HepG2 (cell line): ENCODE measurements at regions not wholly inside any gene's neighbourhood (a gene's known extent, or its start where the extent isn't known, plus 50 kb on each side); places are given as distances from the start of the nearest gene placed in this dataset.

Experiments used
- ATAC-seq: fragments of 200-7000 bp; cut with Tn5 transposase; 3 replicates; pipeline ENCODE4 v1.9.1; 2020; ENCODE audit warnings: mild to moderate bottlenecking, moderate library complexity
- BruUV-seq: library from RNA; stranded (reverse); fragments of 400-500 nt; replicated peaks from 2 replicates; lab custom pipeline; 2021; lab: Mats Ljungman, UMichigan
- CTCF ChIA-PET: fragments of 300-600 bp; formaldehyde crosslinking; extraction: SDS; loops from one replicate; lab custom pipeline; 2021; ENCODE audit warnings: low total read pairs, inconsistent platforms, low intra/inter-chr PET ratio; lab: Yijun Ruan, JAX
- POLR2A ChIA-PET: fragments of 350-600 bp; sonication (Branson Sonifier 250); formaldehyde crosslinking; loops from one replicate; lab custom pipeline; 2020; ENCODE audit warnings: antibody characterized with exemption, inconsistent platforms; lab: Yijun Ruan, JAX
- DNase-seq: peaks from one replicate; pipeline ENCODE4 v3.0.0-alpha.2; 2015; ENCODE audit warnings: low spot score
- FAIRE-seq: peaks from 3 replicates; lab custom pipeline; 2011; peaks lifted over from hg19 to GRCh38; lab: Jason Lieb, UNC
- H2AFZ ChIP-seq: one replicate; pipeline ENCODE4 v1.6.1; 2011; ENCODE audit warnings: low read length, inconsistent platforms
- H3K27ac ChIP-seq: fragments of 300-600 bp; 3 replicates; pipeline ENCODE4 v1.8.0; 2011; ENCODE audit warnings: mixed run types, mild to moderate bottlenecking, mixed read lengths, low read length, inconsistent platforms; ENCODE audit not compliant: insufficient read depth; ENCODE audit errors: extremely low read length
- H3K27me3 ChIP-seq, 2 experiments: fragments of 200-600 bp in 1 of 2; 2 replicates in 1 of 2; 3 replicates in 1 of 2; pipeline versions ENCODE4 v1.6.0 to v1.8.0; 2011; ENCODE audit warnings: low read length in 2 of 2, mild to moderate bottlenecking in 2 of 2, moderate library complexity in 2 of 2, inconsistent platforms in 1 of 2; ENCODE audit not compliant: insufficient read depth in 2 of 2, control insufficient read depth in 1 of 2
- H3K36me3 ChIP-seq, 2 experiments: fragments of 200-600 bp in 1 of 2; replicated peaks in 1 of 2; 2 replicates in 1 of 2; 3 replicates in 1 of 2; pipeline versions ENCODE4 v1.5.1 to v1.8.0; 2011; ENCODE audit warnings: low read length in 2 of 2, inconsistent platforms in 1 of 2; ENCODE audit not compliant: insufficient read depth in 2 of 2, control insufficient read depth in 1 of 2
- H3K4me1 ChIP-seq: 2 replicates; pipeline ENCODE4 v1.5.1; 2012; ENCODE audit warnings: low read length, inconsistent platforms; ENCODE audit not compliant: insufficient read depth
- H3K4me2 ChIP-seq: 2 replicates; pipeline ENCODE4 v1.6.0; 2011; ENCODE audit warnings: low read depth, low read length, inconsistent platforms
- H3K4me3 ChIP-seq, 3 experiments: fragments of 200-600 bp in 1 of 3; sonication (generic), shearing (Covaris generic) in 1 of 3; replicated peaks in 1 of 3; 2 replicates each; pipeline ENCODE4 v1.5.1; 2011 to 2016; ENCODE audit warnings: low read length in 3 of 3, inconsistent platforms in 2 of 3, low read depth in 2 of 3, mild to moderate bottlenecking in 2 of 3, control low read depth in 1 of 3, mixed read lengths in 1 of 3; ENCODE audit not compliant: insufficient read depth in 1 of 3
- H3K79me2 ChIP-seq: one replicate; pipeline ENCODE4 v1.6.1; 2011; ENCODE audit warnings: low read length, inconsistent platforms; ENCODE audit not compliant: insufficient read depth
- H3K9ac ChIP-seq: 2 replicates; pipeline ENCODE4 v1.6.0; 2011; ENCODE audit warnings: mild to moderate bottlenecking, low read depth, low read length, inconsistent platforms; ENCODE audit not compliant: insufficient read depth
- H3K9me3 ChIP-seq: 2 replicates; pipeline ENCODE4 v1.5.1; 2012; ENCODE audit warnings: mild to moderate bottlenecking, low read length
- H4K20me1 ChIP-seq: 2 replicates; pipeline ENCODE4 v1.6.0; 2011; ENCODE audit warnings: inconsistent platforms, mild to moderate bottlenecking, low read length, moderate library complexity; ENCODE audit not compliant: insufficient read depth
- CEBPB ChIP-seq: IDR thresholded peaks from 2 replicates; pipeline ENCODE4 v1.6.1; 2011; ENCODE audit warnings: low read depth, low read length, improper control_type of control experiment, borderline replicate concordance
- MEF2D ChIP-seq: sonication (generic); formaldehyde crosslinking; IDR thresholded peaks from 2 replicates; pipeline ENCODE4 v1.5.1; 2020; ENCODE audit warnings: mild to moderate bottlenecking, missing genetic modification reagents
- REL ChIP-seq: sonication (generic); formaldehyde crosslinking; conservative IDR thresholded peaks from 2 replicates; pipeline ENCODE4 v1.8.0; 2022; ENCODE audit warnings: mild to moderate bottlenecking, missing genetic modification reagents, moderate library complexity
- ZFAT ChIP-seq: sonication (generic); formaldehyde crosslinking; conservative IDR thresholded peaks from 2 replicates; pipeline ENCODE4 v1.8.1; 2023; ENCODE audit warnings: missing genetic modification reagents, inconsistent platforms
- WGBS: methylation state at CpG from one replicate; pipeline ENCODE4 v1.1.6; 2017; ENCODE audit warnings: low lambda C conversion rate; 5-methylcytosine and 5-hydroxymethylcytosine counted together
- in situ Hi-C: cut with HindIII; loops from 2 replicates; pipeline ENCODE4 v1.10.0; 2017; ENCODE audit warnings: low pct_unique_long_range_greater_than_20kb; ENCODE audit not compliant: extremely low pct_ligation_motif_present
- intact Hi-C: fragments of 100-400 bp; cut with micrococcal nuclease; formaldehyde crosslinking; loops from one replicate; pipeline ENCODE4 v1.10.0; 2022; ENCODE audit not compliant: unreplicated experiment

DNA sequence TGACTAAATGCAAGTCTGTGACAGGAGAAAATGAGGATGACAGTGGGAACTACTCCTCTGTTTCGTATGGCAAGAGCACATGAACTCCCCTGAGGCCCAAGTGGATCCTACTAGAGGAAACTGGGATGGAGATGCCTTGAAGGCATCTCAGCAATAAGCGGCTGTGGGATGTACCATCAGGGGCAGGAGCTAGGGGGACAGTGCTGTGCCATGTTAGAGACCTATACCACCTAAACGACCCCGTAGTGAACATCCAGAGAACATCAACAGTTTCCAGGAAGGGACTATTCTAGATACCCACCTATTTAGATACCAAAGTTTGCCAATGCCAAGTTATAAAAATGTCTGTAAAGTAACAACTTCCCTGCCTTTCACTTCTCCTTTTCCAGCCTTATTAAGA is 860.8 kb upstream of the ACVR2A start:
- no TSS peak for BruUV-seq
- intact Hi-C loops: no loop called here
- no peak overlapping the region for H2AFZ ChIP-seq
- no peaks in the 10 kb centered on the region for H3K9me3 ChIP-seq
- H4K20me1 ChIP-seq: no peaks in the 10 kb centered on the region
- no peaks in the 10 kb centered on the region for H3K79me2 ChIP-seq
- 2% methylated on average over 4 of the region's 4 CpGs for WGBS
- TF ChIP-seq ZFAT (CRISPR knock-in tag): no peak
- no peak for TF ChIP-seq REL (CRISPR knock-in tag)
- no peaks in the 10 kb centered on the region for H3K36me3 ChIP-seq
- no peaks in the 10 kb centered on the region for H3K27me3 ChIP-seq
- ChIA-PET POLR2A (no interaction called here), CTCF (no interaction called here)
- no peak for DNase-seq
- ATAC-seq: no peak
- no peak overlapping the region for H3K4me3 ChIP-seq
- no peak overlapping the region for H3K27ac ChIP-seq
- in situ Hi-C loops: no loop called here
- H3K9ac ChIP-seq: no peak overlapping the region
- H3K4me1 ChIP-seq: no peaks in the 10 kb centered on the region
- H3K4me2 ChIP-seq: no peak overlapping the region
- no peak for FAIRE-seq

DNA sequence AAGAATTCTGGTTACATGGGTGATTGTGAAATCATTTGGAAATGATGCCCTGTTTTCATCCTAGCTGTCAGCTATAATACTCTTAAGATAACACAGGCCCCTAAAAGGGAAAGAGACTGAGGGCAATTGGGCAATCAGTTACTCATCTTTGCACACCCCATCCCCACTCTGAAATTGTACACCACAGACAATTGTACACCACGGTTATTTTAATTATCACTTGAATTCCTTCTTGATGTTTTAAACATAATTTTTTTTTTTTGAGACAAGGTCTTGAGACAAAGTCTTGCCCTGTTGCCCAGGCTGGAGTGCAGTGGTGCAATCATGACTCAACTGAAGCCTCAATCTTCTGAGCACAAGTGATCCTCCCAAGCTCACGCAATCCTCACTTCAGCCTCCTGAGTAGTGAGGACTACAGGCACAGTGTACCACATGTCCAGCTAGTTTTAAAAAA is 862.4 kb upstream of the ACVR2A start:
- intact Hi-C loops (no loop called here), in situ Hi-C loops (no loop called here)
- CTCF ChIA-PET: no interaction called here
- BruUV-seq: no TSS peak
- no peaks in the 10 kb centered on the region for H3K9me3 ChIP-seq
- ATAC-seq (no peak), DNase-seq (no peak), FAIRE-seq (no peak)
- no peaks in the 10 kb centered on the region for H3K27me3 ChIP-seq
- no peaks in the 10 kb centered on the region for H4K20me1 ChIP-seq
- TF ChIP-seq CEBPB: peak; percentile 58; the same call in 1 of the 2 replicates
- TF ChIP-seq MEF2D (CRISPR knock-in tag): no peak
- H3K36me3 ChIP-seq: no peaks in the 10 kb centered on the region
- H3K4me2 ChIP-seq: no peak overlapping the region
- no peak overlapping the region for H3K4me3 ChIP-seq
- no peak overlapping the region for H3K9ac ChIP-seq
- 8% methylated on average over 2 of the region's 2 CpGs for WGBS
- H3K79me2 ChIP-seq: no peaks in the 10 kb centered on the region
- H3K27ac ChIP-seq: no peak overlapping the region
- no peaks in the 10 kb centered on the region for H3K4me1 ChIP-seq
- no peak overlapping the region for H2AFZ ChIP-seq
- POLR2A ChIA-PET: no interaction called here
